GM21529 (cell line): ENCODE measurements at regions not wholly inside any gene's neighbourhood (a gene's known extent, or its start where the extent isn't known, plus 50 kb on each side); places are given as distances from the start of the nearest gene placed in this dataset.
"Not testable (repeated sequence)": the region's sequence is repeated elsewhere in the genome, so short reads cannot be mapped to it uniquely, and the experiment has no call there.

Experiments used
- ATAC-seq: cut with Tn5 transposase; IDR thresholded peaks from one replicate; pipeline ENCODE4 v1.9.1; 2021; ENCODE audit not compliant: unreplicated experiment

DNA sequence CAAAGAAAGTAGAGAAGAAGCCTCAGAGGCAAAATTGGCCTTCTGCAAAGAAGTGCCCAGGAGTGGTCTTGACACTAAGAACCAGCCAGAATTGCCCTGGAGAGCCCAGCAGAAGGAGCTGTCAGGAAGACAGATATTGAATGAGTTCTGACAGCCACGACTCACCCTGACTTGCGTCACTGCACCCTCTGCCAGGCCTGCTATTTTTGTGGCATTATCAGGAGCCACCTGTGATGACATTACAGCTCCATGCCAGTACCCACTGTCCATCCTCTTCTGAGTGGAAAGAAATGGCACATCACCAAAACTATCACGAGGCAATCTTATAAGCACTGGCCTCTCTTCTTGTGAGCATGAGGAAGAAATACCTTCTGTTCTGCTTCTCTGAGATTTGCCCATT, 67.7 kb downstream of the SMIM20 start:
- no peak for ATAC-seq

DNA sequence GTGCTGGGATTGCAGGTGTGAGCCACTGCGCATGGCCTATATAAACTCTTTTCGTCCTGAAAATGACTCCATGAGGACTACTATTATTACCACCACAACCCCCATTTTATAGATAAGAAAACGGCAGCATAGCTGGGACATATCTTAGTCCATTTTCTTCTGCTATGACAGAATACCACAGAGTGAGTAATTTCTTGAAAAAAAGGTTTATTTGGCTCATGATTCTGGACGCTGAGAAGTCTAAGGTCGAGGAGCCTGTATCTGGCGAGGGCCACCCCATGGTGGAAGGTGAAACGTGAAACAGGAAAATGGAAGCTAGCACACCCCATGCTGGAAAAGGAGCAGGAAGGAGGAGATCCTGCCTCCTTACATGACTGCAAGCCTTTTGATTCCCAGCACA, 68.9 kb downstream of the SMIM20 start:
- ATAC-seq: no peak

DNA sequence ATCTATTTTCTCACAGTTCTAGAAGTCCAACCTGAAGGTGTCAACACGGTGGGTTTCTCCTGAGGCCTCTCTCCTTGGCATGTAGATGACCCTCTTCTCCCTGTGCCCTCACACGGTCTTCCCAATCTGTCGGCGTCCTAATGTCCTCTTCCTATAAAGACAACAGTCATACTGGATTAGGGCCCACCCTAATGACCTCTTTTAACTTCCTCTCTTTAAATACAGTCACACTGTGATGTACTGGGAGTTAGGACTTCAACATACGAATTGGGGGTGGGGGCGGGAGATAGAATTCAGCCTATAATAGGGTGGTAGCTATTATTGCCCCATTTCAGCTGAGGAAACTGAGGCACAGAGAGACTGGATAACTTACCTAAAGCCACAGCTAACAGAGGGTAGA, 70.2 kb downstream of the SMIM20 start:
- no peak for ATAC-seq

DNA sequence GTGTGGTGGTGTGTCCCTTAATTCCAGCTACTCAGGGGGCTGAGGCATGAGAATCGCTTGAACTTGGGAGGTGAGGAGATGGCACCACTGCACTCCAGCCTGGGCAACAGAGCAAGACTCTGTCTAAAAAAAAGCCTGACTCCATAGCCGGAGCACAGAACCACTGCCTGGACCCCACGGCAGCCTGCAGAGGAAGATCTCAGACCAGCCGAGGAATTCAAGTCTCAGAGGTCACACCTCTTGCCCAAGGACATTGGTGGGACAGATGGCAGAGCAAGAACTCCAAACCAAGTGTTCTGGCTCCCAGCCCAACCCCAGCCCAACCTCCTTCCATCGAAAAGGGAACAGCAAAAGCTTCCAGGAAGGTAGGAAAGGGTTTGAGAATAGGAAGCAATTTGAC, 70.8 kb downstream of the SMIM20 start:
- ATAC-seq: no peak

DNA sequence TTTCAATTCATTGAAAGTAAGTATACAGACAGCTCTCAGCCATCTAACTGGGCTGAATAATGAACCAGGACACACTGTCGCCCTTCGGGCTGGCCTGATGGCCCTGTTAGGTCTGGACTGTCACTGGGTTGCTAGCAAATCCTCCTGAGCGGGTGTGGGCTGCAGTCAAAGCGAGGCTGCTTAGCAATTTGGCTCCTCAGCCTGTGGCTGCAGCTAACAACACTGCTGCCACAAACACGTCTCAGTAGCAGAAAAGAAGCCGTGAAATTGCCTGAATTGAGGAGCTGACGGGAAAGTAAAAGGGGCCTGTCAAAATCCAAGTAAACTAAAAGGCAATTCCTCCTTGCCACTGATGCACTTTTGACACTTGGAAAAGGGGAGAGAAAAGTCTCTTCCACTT, 72.8 kb downstream of the SMIM20 start:
- no peak for ATAC-seq

DNA sequence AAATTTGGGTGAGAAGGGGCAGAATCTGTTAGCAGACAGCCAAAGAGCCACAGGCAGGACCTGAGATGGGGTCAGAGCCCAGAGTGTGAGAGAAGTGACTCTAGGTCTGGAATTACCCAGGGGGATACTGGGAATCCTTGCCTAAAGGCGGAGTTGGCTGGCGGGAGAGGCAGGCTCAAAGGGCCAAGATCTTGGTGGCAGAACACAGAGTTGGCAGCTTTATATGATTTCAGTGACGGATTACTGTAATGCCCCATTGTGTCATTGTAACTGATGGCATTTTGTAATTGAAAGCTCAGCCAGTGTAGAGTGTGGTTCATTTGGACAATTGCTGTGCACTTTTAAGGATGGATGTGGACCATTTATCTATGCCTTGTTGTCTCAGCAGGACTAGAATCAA, 77.3 kb downstream of the SMIM20 start:
- ATAC-seq: no peak

DNA sequence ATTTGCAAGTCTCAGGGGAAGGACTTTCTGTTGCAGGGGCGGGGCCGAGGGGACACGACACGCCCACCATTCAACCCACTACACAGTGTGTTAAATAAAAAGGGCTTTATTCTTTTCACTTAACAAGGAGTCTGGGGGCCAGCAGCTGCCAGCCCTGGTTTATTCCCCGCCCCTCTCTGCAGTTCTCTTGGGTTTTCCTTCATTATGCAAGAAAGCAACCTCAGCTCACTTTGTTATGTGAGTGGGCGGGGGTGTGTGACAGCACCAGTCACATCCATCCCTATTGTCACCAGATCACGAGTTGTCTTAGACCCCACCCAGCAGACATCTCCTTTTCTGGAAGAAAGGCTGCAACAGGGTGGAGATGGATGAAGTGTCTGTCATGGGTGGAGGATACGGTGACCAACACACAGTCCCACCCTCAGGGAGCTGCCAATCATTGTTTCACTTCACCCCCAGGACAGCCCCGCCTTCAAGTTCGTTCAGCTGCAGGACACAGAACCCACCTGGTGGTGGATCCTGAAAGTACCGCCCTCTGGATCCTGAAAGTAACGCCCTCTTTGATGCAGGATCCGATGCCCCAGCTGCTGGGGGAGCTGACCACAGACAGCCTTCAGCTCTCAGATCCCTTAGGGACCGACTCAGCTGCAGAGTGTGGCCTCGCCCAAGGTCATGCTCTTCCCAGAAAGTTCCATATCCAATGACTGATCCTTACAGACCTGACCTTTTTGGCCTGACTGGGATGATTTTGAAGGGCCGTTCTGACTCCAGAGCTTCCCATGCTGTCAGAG, 79.6 kb downstream of the SMIM20 start:
- peak; percentile 76 for ATAC-seq

DNA sequence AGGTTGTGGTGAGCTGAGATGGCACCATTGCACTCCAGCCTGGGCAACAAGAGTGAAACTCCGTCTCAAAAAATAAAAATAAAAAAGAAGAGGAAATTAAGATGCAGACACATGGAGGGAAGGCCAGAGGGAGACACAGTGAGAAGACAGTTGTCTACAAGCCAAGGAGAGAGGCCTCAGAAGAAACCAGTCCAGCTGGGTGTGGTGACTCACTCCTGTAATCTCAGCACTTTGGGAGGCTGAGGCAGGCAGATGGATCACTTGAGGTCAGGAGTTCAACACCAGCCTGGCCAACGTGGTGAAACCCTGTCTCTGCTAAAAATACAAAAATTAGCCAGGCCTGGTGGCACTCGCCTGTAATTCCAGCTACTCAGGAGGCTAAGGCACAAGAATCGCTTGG, 80.6 kb downstream of the SMIM20 start:
- ATAC-seq: not testable (repeated sequence)

DNA sequence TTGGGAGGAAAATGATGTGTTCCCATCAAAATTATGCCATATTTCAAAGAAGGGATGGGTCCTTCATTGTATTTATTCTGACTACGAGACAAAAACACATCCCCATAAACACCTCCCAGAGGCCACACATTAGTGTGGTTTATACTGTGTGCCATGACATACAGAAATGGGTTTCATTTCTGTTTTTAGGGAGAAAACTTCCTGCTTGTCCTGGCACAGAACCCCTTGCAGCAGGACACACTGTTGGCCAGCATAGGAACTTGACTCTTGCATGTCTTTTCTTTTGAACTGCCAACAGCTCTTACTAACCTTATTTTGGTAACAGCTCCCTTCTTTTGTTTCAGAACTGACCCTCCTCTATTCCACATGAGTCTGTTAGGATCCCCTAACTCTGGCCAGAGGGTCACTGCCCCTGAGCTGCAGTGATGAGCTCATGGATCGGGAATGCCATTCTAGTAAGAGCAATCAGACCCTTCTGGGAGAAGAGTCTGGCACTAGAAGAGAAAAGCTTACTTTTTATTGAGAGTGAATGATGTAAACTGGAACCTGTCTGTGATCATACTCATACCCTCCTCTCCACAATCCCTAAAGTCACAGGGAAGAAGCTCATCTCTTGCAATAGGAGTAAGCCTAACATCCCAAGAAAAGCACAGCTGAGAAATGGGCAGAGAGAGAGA, 86.4 kb downstream of the SMIM20 start:
- ATAC-seq: no peak

DNA sequence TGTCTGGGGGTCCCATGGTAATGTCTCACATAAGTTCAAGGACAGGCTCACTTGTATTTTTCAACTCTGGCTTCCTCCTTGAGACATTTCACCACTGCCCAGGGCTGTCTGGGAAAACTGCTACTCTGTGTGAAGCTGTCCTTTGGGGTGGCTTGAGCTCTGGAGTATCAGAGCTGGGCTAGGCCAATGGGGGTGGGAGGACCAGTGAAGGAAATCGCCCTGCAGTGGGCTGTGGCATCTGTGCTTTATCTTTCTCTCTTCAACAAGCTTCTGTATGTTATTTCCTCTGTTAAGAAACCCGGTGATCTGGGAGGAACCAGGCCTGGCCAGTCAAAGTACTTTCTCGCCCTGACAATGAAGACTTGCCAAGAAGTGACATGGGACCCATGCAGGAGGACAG, 87.4 kb downstream of the SMIM20 start:
- no peak for ATAC-seq

DNA sequence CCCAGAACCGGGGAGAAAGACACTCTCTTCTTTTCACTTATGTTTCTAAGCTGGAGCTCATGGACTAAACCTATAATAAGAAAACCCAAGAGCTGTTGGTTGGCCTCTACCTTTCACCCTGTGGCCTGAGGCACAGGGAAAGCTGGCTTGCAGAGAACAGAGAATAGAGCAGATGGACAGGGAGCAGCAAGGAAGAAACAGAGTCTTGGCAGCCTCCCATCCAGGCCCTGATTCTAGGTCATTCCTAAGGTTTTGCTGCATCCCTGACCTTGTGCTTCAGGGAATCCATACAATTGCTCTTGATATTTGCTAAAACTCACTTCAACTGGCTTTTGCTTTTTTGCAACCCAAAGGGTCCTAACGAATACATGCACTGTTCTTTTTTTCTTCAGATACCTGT, 87.8 kb downstream of the SMIM20 start:
- ATAC-seq: no peak

DNA sequence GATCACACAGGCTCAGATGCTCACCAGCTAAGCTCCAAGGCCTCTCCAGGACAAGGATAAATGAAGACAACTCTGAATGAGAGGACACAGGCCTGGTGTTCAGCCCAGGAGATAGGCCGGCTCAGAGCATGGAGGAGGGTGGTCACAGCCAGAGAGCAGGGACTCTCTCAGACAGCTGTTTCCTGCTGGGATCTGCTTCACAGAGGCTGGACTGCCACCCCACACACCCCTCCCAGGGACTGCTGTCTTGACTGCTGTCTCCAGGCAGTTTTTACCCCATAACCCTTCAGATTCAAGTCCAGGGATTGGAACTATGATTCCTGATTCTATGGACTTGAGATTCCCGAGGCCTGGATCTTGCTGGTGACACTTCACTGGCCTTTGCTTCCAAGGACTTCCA, 89.0 kb downstream of the SMIM20 start:
- no peak for ATAC-seq

DNA sequence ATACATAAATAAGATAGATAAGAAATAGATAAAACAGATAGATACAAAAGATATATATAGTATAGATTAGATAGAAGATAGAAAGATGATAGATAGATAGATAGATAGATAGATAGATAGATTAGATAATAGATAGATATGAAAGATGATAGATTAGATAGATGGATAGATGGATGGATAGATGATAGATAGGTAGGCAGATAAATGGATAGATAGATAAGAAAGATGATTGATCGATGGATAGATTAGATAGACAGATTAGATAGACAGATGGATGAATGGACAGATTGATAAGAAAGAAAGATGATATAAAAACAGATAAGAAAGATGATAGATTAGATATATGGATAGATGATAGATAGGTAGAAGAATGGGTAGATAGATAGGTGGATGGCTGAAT, 90.3 kb downstream of the SMIM20 start:
- no peak for ATAC-seq

DNA sequence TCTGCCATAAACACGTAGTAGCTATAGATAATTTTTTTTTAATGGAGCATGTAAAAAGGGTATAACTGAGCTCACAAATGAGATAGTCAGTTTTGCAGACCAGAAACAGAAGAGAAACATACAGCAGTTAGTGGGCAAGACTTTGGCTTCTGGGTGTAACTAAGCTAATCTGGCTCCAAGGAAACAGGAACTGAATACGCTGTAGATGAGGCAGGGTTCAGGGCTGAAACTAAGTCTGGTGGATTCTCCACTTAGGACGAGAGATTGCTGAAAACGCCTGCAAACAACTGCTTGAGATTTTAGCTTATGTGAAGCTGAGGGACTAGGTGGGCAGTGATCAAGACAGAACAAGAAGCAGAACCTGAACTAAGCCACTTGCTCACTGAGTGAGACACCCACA, 91.7 kb downstream of the SMIM20 start:
- no peak for ATAC-seq

DNA sequence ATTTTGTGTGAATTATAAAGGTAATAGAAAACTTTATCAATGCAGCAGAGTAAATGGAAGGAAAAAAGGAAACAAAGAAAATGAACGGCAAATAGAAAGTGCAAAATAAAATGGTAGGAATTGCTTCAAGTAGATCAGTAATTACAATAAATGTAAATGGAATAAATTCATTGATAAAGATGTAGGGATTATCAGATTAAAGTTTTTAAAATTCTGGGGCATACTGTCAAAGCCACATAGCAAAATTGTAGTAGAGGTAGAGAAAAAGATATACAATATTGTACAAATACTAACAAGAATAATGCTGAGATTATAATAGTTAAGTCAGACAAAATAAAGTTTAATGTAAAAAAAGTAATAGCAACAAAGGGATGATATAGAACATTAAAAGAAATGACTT, 94.7 kb downstream of the SMIM20 start:
- no peak for ATAC-seq

DNA sequence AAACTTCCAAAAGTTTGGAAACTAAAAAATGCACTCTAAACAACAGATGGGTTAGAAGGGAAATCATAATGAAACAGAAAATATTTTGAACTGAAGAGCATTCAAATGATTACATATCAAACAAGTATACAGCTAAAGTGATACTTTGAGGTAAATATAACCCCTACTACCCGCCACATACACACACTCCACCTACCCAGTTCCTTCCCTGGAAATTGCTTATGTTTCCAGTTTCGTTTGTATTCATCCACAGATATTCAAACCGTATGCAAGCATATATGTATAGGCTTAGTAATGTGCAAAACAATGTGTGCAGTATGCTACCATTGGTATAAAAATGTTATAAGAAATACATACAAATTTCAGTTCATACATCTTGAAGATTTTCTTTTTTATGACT, 95.5 kb downstream of the SMIM20 start:
- ATAC-seq: no peak

DNA sequence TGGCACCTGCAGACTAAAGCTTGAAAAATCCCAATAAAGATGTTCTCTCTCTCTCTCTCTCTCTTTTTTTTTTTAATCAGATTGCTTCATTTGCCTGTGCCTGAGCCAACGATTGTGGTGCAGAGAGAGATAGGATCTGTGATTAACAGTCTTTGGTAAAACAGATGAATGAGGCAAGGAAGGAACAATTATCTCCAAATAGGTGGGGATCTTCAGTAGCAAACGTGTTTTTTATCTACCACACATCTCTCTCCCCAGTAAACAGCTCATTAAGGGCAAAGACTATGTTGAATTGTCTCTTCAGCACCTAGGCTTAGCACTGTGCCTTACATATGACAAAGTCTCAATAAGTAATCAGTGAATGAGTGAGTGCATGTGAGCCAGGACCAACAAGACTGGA, 96.3 kb downstream of the SMIM20 start:
- ATAC-seq: no peak

DNA sequence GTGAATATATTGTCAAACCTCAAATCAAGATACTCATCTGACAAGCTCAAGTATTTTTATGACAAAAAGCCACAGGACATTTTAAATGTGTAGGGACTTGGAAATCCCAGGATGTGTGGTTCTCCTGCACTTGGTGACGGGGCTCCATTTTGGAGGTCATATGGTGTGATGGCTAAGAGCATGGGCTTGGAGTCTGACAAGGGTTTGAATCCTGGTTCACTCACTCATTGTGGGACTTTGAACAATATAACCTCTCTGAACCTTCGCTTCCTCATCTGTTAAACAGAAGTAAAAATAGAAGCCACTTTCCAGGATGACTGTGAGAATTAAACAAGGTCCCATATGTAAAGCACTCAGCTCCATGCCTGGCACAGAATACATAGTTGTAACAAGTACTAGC, 99.6 kb downstream of the SMIM20 start:
- ATAC-seq: no peak

DNA sequence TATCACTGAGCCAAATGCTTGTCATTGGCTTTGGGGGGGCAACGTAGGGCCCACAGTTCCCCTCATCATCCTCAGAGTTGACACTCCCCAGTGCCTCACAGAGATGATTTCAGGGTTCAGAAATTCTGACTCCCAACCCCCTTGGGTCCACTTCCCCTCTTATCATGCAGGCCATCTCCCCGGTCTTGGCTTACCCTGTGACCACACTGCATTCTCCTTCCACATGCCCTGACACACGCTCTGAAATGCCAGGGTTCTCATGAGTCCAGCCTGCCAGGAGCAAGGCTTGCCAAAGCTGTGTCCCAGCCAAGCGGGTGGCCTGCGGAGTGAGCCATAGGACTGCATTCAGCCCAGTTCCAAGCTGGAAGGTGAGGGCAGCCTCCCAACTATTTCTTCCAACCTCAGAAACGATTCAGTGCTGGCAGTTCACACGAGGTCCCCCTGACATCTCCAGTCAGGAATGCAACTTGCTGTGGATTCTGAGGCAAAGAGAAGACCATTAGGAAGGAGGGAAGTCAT, 101.2 kb downstream of the SMIM20 start:
- ATAC-seq: no peak

DNA sequence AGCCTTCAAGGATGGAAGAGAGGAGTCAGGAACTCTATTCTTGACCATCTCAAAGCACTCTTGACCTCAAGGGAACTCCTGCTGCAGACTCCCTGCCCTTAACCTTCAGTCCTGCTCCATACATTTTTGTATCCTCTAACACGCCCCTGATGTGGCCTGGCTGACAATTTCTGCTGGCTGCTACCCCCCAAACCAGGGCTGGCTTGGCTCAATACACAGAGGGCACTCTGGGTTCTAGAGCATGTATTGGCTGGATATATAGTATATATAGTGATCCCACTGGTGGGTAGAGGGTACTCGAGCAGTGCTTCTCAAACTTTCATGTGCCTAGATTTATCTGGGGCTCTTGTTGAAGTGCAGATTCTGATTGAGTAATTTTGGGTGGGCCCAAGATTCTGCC, 101.9 kb downstream of the SMIM20 start:
- ATAC-seq: no peak

DNA sequence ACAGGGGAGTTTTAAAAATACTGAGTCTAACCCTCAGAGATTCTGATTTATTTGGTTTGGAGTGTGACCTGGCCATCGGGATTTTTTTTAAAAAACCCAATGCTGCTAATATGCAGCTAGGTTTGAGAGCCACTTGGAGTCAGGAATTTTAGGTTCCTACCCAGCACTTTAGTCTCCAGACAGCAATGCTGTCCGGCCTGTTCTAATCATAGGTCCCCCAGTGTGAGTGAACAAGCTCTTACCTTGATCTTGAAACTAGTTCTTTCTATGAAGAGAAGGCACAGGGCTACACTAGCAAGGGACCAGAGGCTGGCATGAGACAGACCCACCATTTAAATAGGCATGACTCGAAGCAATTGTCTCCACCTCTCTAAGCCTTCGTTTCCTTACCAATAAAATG, 103.5 kb downstream of the SMIM20 start:
- no peak for ATAC-seq

DNA sequence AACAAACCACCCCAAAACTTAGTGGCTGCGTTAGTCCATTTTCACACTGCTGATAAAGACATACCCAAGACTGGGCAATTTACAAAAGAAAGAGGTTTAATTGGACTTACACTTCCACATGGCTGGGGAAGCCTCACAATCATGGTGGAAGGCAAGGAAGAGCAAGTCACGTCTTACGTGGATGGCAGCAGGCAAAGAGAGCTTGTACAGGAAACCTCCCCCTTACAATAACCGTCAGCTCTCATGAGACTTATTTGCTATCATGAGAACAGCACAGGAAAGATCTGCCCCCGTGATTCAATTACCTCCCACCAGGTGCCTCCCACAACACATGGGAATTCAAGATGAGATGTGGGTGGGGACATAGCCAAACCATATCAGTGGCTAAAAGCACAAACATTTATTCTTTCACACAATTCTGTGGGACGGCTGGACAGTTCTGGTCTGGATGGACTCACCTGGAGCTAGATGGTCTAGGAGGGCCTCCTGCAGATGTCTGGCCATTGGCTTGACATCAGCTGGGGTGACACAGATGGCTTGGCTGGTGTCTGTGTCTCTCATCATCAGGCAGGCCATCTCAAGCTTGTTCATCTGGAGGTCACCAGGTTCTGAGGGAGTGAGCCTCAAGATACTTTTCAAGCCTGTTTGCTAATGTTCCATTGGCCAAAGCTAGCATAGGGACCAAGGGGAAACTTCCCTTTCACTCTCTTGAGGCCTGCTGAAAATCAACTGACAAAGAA, 104.1 kb downstream of the SMIM20 start:
- not testable (repeated sequence) for ATAC-seq
